ENCODE measurements at regions not wholly inside any gene's neighbourhood (a gene's known extent, or its start where the extent isn't known, plus 50 kb on each side); places are given as distances from the start of the nearest gene placed in this dataset.

- no peak for DNase-seq
- Mint-ChIP-seq H3K27me3 (no peaks in the 10 kb centered on the region), H3K9me3 (peaks cover 0 to 34% (median 8%) of the 10 kb centered on the region in 7 donors), H3K36me3 (no peaks in the 10 kb centered on the region), H3K4me1 (no peaks in the 10 kb centered on the region), H3K27ac (no peak overlapping the region), H3K4me3 (no peak overlapping the region)
- Histone ChIP-seq H3K27me3 (ENCODE audit: control insufficient read depth, insufficient read depth, low read length) (no peaks in the 10 kb centered on the region), H3K9me3 (ENCODE audit: control insufficient read depth in 2 of 2, low read length in 2 of 2) (no peaks in the 10 kb centered on the region), H3K27ac (ENCODE audit: insufficient read depth, low read length, poor library complexity, severe bottlenecking) (no peak overlapping the region), H3K4me1 (ENCODE audit: control insufficient read depth, insufficient read depth, low read length, poor library complexity, severe bottlenecking) (no peaks in the 10 kb centered on the region), H3K4me3 (ENCODE audit: low read depth, low read length) (no peak overlapping the region), H3K36me3 (ENCODE audit: control insufficient read depth, insufficient read depth, low read length) (no peaks in the 10 kb centered on the region)
- no peak for ATAC-seq (ENCODE audit: low read depth in 2 of 2)
Observed at GRCh38 chr12:127943481-127944210, 323.3 kb upstream of the TMEM132C start.

GRCh38 chr12:127944211-127944899 lies 322.6 kb upstream of the TMEM132C start:
- no peak for ATAC-seq (ENCODE audit: low read depth in 2 of 2)
- H3K27me3 Mint-ChIP-seq: no peaks in the 10 kb centered on the region

GRCh38 chr12:127957001-127957660 lies 309.8 kb upstream of the TMEM132C start:
- H3K27ac Mint-ChIP-seq: no peak overlapping the region
- H3K4me3 Mint-ChIP-seq: no peak overlapping the region
- no peaks in the 10 kb centered on the region for H3K36me3 Mint-ChIP-seq
- no peaks in the 10 kb centered on the region for H3K27me3 Mint-ChIP-seq
- no peak for DNase-seq
- peaks cover 2 to 14% (median 6%) of the 10 kb centered on the region in 7 donors for H3K9me3 Mint-ChIP-seq
- H3K9me3 ChIP-seq (ENCODE audit: control insufficient read depth in 2 of 2, low read length in 2 of 2): no peaks in the 10 kb centered on the region
- H3K36me3 ChIP-seq (ENCODE audit: control insufficient read depth, insufficient read depth, low read length): no peaks in the 10 kb centered on the region
- H3K4me1 ChIP-seq (ENCODE audit: control insufficient read depth, insufficient read depth, low read length, poor library complexity, severe bottlenecking): no peaks in the 10 kb centered on the region
- no peaks in the 10 kb centered on the region for H3K27me3 ChIP-seq (ENCODE audit: control insufficient read depth, insufficient read depth, low read length)
- H3K27ac ChIP-seq (ENCODE audit: insufficient read depth, low read length, poor library complexity, severe bottlenecking): no peak overlapping the region
- H3K4me3 ChIP-seq (ENCODE audit: low read depth, low read length): no peak overlapping the region
- H3K4me1 Mint-ChIP-seq: no peaks in the 10 kb centered on the region
- ATAC-seq (ENCODE audit: low read depth in 2 of 2): no peak

More at GRCh38 chr12:127944211-127944899, 322.6 kb upstream of the TMEM132C start:
- Histone ChIP-seq H3K27ac (ENCODE audit: insufficient read depth, low read length, poor library complexity, severe bottlenecking) (no peak overlapping the region), H3K27me3 (ENCODE audit: control insufficient read depth, insufficient read depth, low read length) (no peaks in the 10 kb centered on the region), H3K36me3 (ENCODE audit: control insufficient read depth, insufficient read depth, low read length) (no peaks in the 10 kb centered on the region), H3K4me3 (ENCODE audit: low read depth, low read length) (no peak overlapping the region), H3K9me3 (ENCODE audit: control insufficient read depth in 2 of 2, low read length in 2 of 2) (no peaks in the 10 kb centered on the region), H3K4me1 (ENCODE audit: control insufficient read depth, insufficient read depth, low read length, poor library complexity, severe bottlenecking) (no peaks in the 10 kb centered on the region)
- no peak for DNase-seq
- Mint-ChIP-seq H3K36me3 (no peaks in the 10 kb centered on the region), H3K4me3 (no peak overlapping the region), H3K27ac (no peak overlapping the region), H3K9me3 (peaks cover 0 to 34% (median 6%) of the 10 kb centered on the region in 7 donors), H3K4me1 (no peaks in the 10 kb centered on the region)

GRCh38 chr12:127962303-127962702 lies 304.7 kb upstream of the TMEM132C start:
- Histone ChIP-seq H3K27ac (ENCODE audit: insufficient read depth, low read length, poor library complexity, severe bottlenecking) (no peak overlapping the region), H3K4me3 (ENCODE audit: low read depth, low read length) (no peak overlapping the region), H3K9me3 (ENCODE audit: control insufficient read depth in 2 of 2, low read length in 2 of 2) (no peaks in the 10 kb centered on the region), H3K4me1 (ENCODE audit: control insufficient read depth, insufficient read depth, low read length, poor library complexity, severe bottlenecking) (no peaks in the 10 kb centered on the region), H3K36me3 (ENCODE audit: control insufficient read depth, insufficient read depth, low read length) (no peaks in the 10 kb centered on the region), H3K27me3 (ENCODE audit: control insufficient read depth, insufficient read depth, low read length) (no peaks in the 10 kb centered on the region)
- Mint-ChIP-seq H3K27ac (no peak overlapping the region), H3K4me1 (no peaks in the 10 kb centered on the region), H3K36me3 (no peaks in the 10 kb centered on the region), H3K27me3 (no peaks in the 10 kb centered on the region), H3K9me3 (peaks cover 0 to 10% (median 6%) of the 10 kb centered on the region in 7 donors), H3K4me3 (no peak overlapping the region)
- no peak for DNase-seq
- ATAC-seq (ENCODE audit: low read depth in 2 of 2): no peak

- H3K36me3 Mint-ChIP-seq: no peaks in the 10 kb centered on the region
- no peaks in the 10 kb centered on the region for H3K36me3 ChIP-seq (ENCODE audit: control insufficient read depth, insufficient read depth, low read length)
- H3K27ac ChIP-seq (ENCODE audit: insufficient read depth, low read length, poor library complexity, severe bottlenecking): no peak overlapping the region
- H3K9me3 Mint-ChIP-seq: peaks cover 0 to 15% (median 8%) of the 10 kb centered on the region in 7 donors
- H3K4me3 Mint-ChIP-seq: no peak overlapping the region
- DNase-seq (no peak), ATAC-seq (ENCODE audit: low read depth in 2 of 2) (no peak)
- no peaks in the 10 kb centered on the region for H3K4me1 ChIP-seq (ENCODE audit: control insufficient read depth, insufficient read depth, low read length, poor library complexity, severe bottlenecking)
- H3K9me3 ChIP-seq (ENCODE audit: control insufficient read depth in 2 of 2, low read length in 2 of 2): no peaks in the 10 kb centered on the region
- no peaks in the 10 kb centered on the region for H3K27me3 ChIP-seq (ENCODE audit: control insufficient read depth, insufficient read depth, low read length)
- H3K4me1 Mint-ChIP-seq: no peaks in the 10 kb centered on the region
- H3K4me3 ChIP-seq (ENCODE audit: low read depth, low read length): no peak overlapping the region
- H3K27me3 Mint-ChIP-seq: no peaks in the 10 kb centered on the region
- no peak overlapping the region for H3K27ac Mint-ChIP-seq
Observed at GRCh38 chr12:127963933-127964332, 303.0 kb upstream of the TMEM132C start.

GRCh38 chr12:127964717-127965116 lies 302.3 kb upstream of the TMEM132C start:
- Histone ChIP-seq H3K4me3 (ENCODE audit: low read depth, low read length) (no peak overlapping the region), H3K27me3 (ENCODE audit: control insufficient read depth, insufficient read depth, low read length) (no peaks in the 10 kb centered on the region), H3K36me3 (ENCODE audit: control insufficient read depth, insufficient read depth, low read length) (no peaks in the 10 kb centered on the region), H3K4me1 (ENCODE audit: control insufficient read depth, insufficient read depth, low read length, poor library complexity, severe bottlenecking) (no peaks in the 10 kb centered on the region), H3K9me3 (ENCODE audit: control insufficient read depth in 2 of 2, low read length in 2 of 2) (no peaks in the 10 kb centered on the region), H3K27ac (ENCODE audit: insufficient read depth, low read length, poor library complexity, severe bottlenecking) (no peak overlapping the region)
- DNase-seq: no peak
- Mint-ChIP-seq H3K4me1 (no peaks in the 10 kb centered on the region), H3K4me3 (no peak overlapping the region), H3K36me3 (no peaks in the 10 kb centered on the region), H3K27ac (no peak overlapping the region), H3K27me3 (no peaks in the 10 kb centered on the region), H3K9me3 (peaks cover 0 to 18% (median 8%) of the 10 kb centered on the region in 7 donors)
- no peak for ATAC-seq (ENCODE audit: low read depth in 2 of 2)

GRCh38 chr12:127966331-127966730 lies 300.6 kb upstream of the TMEM132C start:
- Histone ChIP-seq H3K4me1 (ENCODE audit: control insufficient read depth, insufficient read depth, low read length, poor library complexity, severe bottlenecking) (no peaks in the 10 kb centered on the region), H3K9me3 (ENCODE audit: control insufficient read depth in 2 of 2, low read length in 2 of 2) (no peaks in the 10 kb centered on the region), H3K27me3 (ENCODE audit: control insufficient read depth, insufficient read depth, low read length) (no peaks in the 10 kb centered on the region), H3K4me3 (ENCODE audit: low read depth, low read length) (no peak overlapping the region), H3K36me3 (ENCODE audit: control insufficient read depth, insufficient read depth, low read length) (no peaks in the 10 kb centered on the region), H3K27ac (ENCODE audit: insufficient read depth, low read length, poor library complexity, severe bottlenecking) (no peak overlapping the region)
- no peak for DNase-seq
- Mint-ChIP-seq H3K36me3 (no peaks in the 10 kb centered on the region), H3K4me1 (no peaks in the 10 kb centered on the region), H3K9me3 (peaks cover 0 to 25% (median 6%) of the 10 kb centered on the region in 7 donors), H3K27me3 (no peaks in the 10 kb centered on the region), H3K27ac (no peak overlapping the region), H3K4me3 (no peak overlapping the region)
- no peak for ATAC-seq (ENCODE audit: low read depth in 2 of 2)
